Neuronal stem cell (in vitro differentiated cells): ENCODE measurements at regions not wholly inside any gene's neighbourhood (a gene's known extent, or its start where the extent isn't known, plus 50 kb on each side); places are given as distances from the start of the nearest gene placed in this dataset.

Experiments used
- DNase-seq: peaks from one replicate; pipeline ENCODE4 v3.0.0-alpha.2; 2013; ENCODE audit warnings: low spot score
- H2AFZ ChIP-seq: one replicate; pipeline ENCODE4 v1.6.1; 2013; ENCODE audit warnings: mild to moderate bottlenecking, low read length, inconsistent platforms
- H2AK5ac ChIP-seq: 2 replicates; pipeline ENCODE4 v1.6.1; 2013; ENCODE audit warnings: low read depth, mild to moderate bottlenecking, inconsistent platforms, low read length, moderate library complexity, mixed read lengths
- H2BK120ac ChIP-seq: 2 replicates; pipeline ENCODE4 v1.6.1; 2013; ENCODE audit warnings: low read depth, mild to moderate bottlenecking, inconsistent platforms, low read length, moderate library complexity, mixed read lengths
- H2BK12ac ChIP-seq: one replicate; pipeline ENCODE4 v1.6.1; 2013; ENCODE audit warnings: low read length, inconsistent platforms
- H2BK15ac ChIP-seq: 2 replicates; pipeline ENCODE4 v1.6.1; 2013; ENCODE audit warnings: mild to moderate bottlenecking, low read length, inconsistent platforms, mixed read lengths
- H2BK5ac ChIP-seq: one replicate; pipeline ENCODE4 v1.6.1; 2013; ENCODE audit warnings: inconsistent platforms, mild to moderate bottlenecking, low read length, moderate library complexity
- H3K14ac ChIP-seq: one replicate; pipeline ENCODE4 v1.6.1; 2013; ENCODE audit warnings: low read length, inconsistent platforms
- H3K18ac ChIP-seq: 2 replicates; pipeline ENCODE4 v1.6.1; 2013; ENCODE audit warnings: low read length, inconsistent platforms
- H3K23ac ChIP-seq: 2 replicates; pipeline ENCODE4 v1.6.1; 2013; ENCODE audit warnings: low read depth, mild to moderate bottlenecking, mixed read lengths, low read length, inconsistent platforms; ENCODE audit not compliant: poor library complexity
- H3K27ac ChIP-seq: replicated peaks from 3 replicates; pipeline ENCODE4 v1.5.1; 2013; ENCODE audit warnings: low read length, inconsistent platforms
- H3K27me3 ChIP-seq, 3 experiments: 2 replicates each; pipeline ENCODE4 v1.6.1; 2013; ENCODE audit warnings: low read length in 3 of 3, mild to moderate bottlenecking in 2 of 3, inconsistent platforms in 1 of 3, low read depth in 1 of 3, mixed read lengths in 1 of 3, moderate library complexity in 1 of 3; ENCODE audit not compliant: control insufficient read depth in 3 of 3, insufficient read depth in 3 of 3
- H3K36me3 ChIP-seq, 2 donors: replicated peaks in 1 of 2; 2 replicates each; pipeline ENCODE4 v1.6.1; 2013; ENCODE audit warnings: low read length in 2 of 2; ENCODE audit not compliant: control insufficient read depth in 2 of 2, insufficient read depth in 2 of 2
- H3K4ac ChIP-seq: 2 replicates; pipeline ENCODE4 v1.6.1; 2013; ENCODE audit warnings: inconsistent platforms, mild to moderate bottlenecking, low read length, moderate library complexity
- H3K4me1 ChIP-seq, 2 donors: 1 replicate in 1 of 2; 2 replicates in 1 of 2; pipeline ENCODE4 v1.6.1; 2013; ENCODE audit warnings: low read length in 2 of 2, low read depth in 1 of 2; ENCODE audit not compliant: control insufficient read depth in 2 of 2, insufficient read depth in 1 of 2
- H3K4me2 ChIP-seq: one replicate; pipeline ENCODE4 v1.6.1; 2013; ENCODE audit warnings: mild to moderate bottlenecking, low read length, inconsistent platforms; ENCODE audit not compliant: insufficient read depth, poor library complexity, severe bottlenecking
- H3K4me3 ChIP-seq, 2 donors: 2 replicates each; pipeline ENCODE4 v1.5.1; 2013; ENCODE audit warnings: low read length in 2 of 2, mild to moderate bottlenecking in 2 of 2, inconsistent platforms in 1 of 2, moderate library complexity in 1 of 2
- H3K79me1 ChIP-seq: one replicate; pipeline ENCODE4 v1.6.1; 2013; ENCODE audit warnings: low read depth, mild to moderate bottlenecking, inconsistent platforms, low read length, moderate library complexity
- H3K9ac ChIP-seq: one replicate; pipeline ENCODE4 v1.6.1; 2013; ENCODE audit warnings: mild to moderate bottlenecking, low read depth, low read length, inconsistent platforms; ENCODE audit not compliant: poor library complexity
- H3K9me3 ChIP-seq, 2 donors: replicated peaks in 1 of 2; 2 replicates each; pipeline versions ENCODE3 to v1.6.1; 2013; ENCODE audit warnings: low read length in 2 of 2, mild to moderate bottlenecking in 2 of 2, inconsistent platforms in 1 of 2, low read depth in 1 of 2, mixed read lengths in 1 of 2, moderate library complexity in 1 of 2; ENCODE audit not compliant: control insufficient read depth in 2 of 2, insufficient read depth in 1 of 2
- H4K8ac ChIP-seq: one replicate; pipeline ENCODE4 v1.6.1; 2013; ENCODE audit warnings: low read depth, mild to moderate bottlenecking, inconsistent platforms, low read length, moderate library complexity
- H4K91ac ChIP-seq: one replicate; pipeline ENCODE4 v1.6.1; 2013; ENCODE audit warnings: low read length, low read depth, mild to moderate bottlenecking, inconsistent platforms; ENCODE audit not compliant: poor library complexity
- WGBS, 2 donors: extraction: QIAGEN DNeasy Blood & Tissue Kit; methylation state at CpG; one replicate each; pipeline ENCODE4 v1.1.7; 2013; ENCODE audit warnings: missing lambda C conversion rate in 2 of 2, mixed read lengths in 1 of 2; ENCODE audit not compliant: insufficient read length in 2 of 2, insufficient replicate concordance in 1 of 2; ENCODE audit errors: extremely low coverage in 2 of 2; 5-methylcytosine and 5-hydroxymethylcytosine counted together

DNA sequence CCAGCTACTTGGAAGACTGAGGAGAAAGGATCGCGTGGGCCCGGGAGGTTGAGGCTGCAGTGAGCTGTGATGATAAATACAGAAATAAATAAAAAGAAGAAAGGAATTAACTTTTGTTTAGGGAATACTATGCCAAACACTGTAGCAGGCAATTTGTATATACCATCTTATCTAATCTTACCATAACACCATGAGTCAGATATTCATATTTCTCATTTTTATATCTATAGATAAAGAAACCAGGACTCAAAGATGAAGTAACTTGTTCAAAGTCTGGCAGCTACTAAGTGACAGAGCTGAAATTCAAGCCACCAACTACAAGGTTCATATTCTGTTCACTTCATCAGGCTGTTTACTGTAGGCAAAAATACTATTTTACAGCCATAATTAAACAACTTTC is 119.2 kb upstream of the SLC39A10 start:
- Histone ChIP-seq H3K27me3 (no peaks in the 10 kb centered on the region), H3K36me3 (no peaks in the 10 kb centered on the region), H2BK12ac (no peak overlapping the region), H4K91ac (no peak overlapping the region), H3K18ac (no peak overlapping the region), H3K4me3 (no peak overlapping the region), H3K23ac (no peak overlapping the region), H2BK15ac (no peak overlapping the region), H3K9me3 (no peaks in the 10 kb centered on the region), H3K9ac (no peak overlapping the region), H4K8ac (no peak overlapping the region), H3K27ac (no peak overlapping the region), H3K4ac (no peak overlapping the region), H3K4me1 (peaks cover 0 to 5% of the 10 kb centered on the region in 2 donors), H2BK120ac (no peak overlapping the region), H3K14ac (no peak overlapping the region), H2BK5ac (no peak overlapping the region), H3K79me1 (peaks cover 2% of the 10 kb centered on the region), H2AFZ (no peak overlapping the region), H3K4me2 (no peak overlapping the region), H2AK5ac (no peak overlapping the region)
- WGBS, 2 donors = no CpG with 5 or more reads among the region's 3 CpGs
- DNase-seq = no peak

DNA sequence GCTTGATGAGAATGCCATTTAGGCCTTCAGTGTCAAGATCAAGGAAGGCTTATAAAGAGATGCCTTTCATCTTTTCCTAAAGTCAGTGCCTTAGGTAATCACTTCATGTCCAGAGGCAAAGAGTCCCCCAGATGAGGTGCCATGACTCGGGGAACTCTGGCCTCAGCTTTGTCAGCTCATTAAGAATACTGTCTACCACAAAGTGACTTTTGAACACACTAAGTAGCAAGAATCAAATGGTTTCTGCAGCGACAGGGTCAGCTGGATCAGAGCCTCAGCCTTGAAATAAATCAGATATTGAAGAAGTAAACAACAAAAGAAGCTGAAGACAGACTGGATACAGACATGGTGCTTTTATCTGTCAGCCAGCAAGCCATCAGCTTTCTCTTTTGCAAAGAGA is 120.1 kb upstream of the SLC39A10 start:
- Histone ChIP-seq H3K9me3 (no peaks in the 10 kb centered on the region), H3K14ac (no peak overlapping the region), H2AK5ac (no peak overlapping the region), H3K4me3 (no peak overlapping the region), H3K4me1 (peaks cover 0 to 5% of the 10 kb centered on the region in 2 donors), H3K27ac (no peak overlapping the region), H4K8ac (no peak overlapping the region), H3K27me3 (no peaks in the 10 kb centered on the region), H2BK120ac (no peak overlapping the region), H2AFZ (no peak overlapping the region), H2BK15ac (no peak overlapping the region), H2BK12ac (no peak overlapping the region), H4K91ac (no peak overlapping the region), H3K4me2 (no peak overlapping the region), H3K9ac (no peak overlapping the region), H3K23ac (no peak overlapping the region), H3K18ac (no peak overlapping the region), H3K79me1 (peaks cover 2% of the 10 kb centered on the region), H3K4ac (no peak overlapping the region), H2BK5ac (no peak overlapping the region), H3K36me3 (no peaks in the 10 kb centered on the region)
- WGBS, 2 donors = no CpG with 5 or more reads among the region's 2 CpGs
- no peak for DNase-seq

DNA sequence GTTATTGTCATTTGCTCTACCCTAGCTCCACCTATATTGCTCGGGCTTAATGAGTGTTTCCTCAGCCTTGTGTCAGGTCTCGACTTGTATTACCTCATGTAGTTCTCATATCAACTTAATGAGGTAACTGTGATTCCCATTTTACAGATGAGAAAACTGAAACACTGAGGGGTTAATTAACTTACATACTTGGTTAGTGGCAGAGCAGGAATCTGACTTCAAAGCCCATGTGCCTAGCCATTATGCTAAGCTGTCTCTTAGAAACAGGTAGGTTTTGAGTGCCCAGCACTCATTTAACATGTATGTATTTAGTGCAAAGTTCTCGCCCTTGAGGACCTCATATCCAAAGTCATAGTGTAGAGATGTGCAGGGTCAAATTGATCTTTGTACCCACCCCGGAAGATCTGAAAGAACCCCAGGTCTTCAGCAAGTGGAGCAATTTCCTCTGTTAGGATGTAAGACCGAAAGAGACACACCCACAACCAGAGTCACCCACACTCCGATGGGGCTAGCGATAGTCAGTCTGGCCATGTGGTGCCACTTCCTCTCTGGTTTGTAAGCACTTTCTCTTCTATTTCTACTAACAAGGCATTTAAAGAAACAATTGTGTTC is 121.0 kb upstream of the SLC39A10 start:
- Histone ChIP-seq H4K91ac (no peak overlapping the region), H3K9me3 (no peaks in the 10 kb centered on the region), H3K36me3 (no peaks in the 10 kb centered on the region), H3K23ac (no peak overlapping the region), H4K8ac (no peak overlapping the region), H3K14ac (no peak overlapping the region), H3K4me1 (peaks cover 0 to 5% of the 10 kb centered on the region in 2 donors), H3K4me2 (no peak overlapping the region), H3K27ac (no peak overlapping the region), H2BK12ac (no peak overlapping the region), H3K4me3 (no peak overlapping the region), H3K4ac (no peak overlapping the region), H2BK5ac (no peak overlapping the region), H3K18ac (no peak overlapping the region), H2BK120ac (no peak overlapping the region), H2AFZ (no peak overlapping the region), H2BK15ac (no peak overlapping the region), H3K27me3 (no peaks in the 10 kb centered on the region), H3K79me1 (peaks cover 2% of the 10 kb centered on the region), H2AK5ac (no peak overlapping the region), H3K9ac (no peak overlapping the region)
- no peak for DNase-seq
- no CpG with 5 or more reads among the region's 7 CpGs for WGBS, 2 donors

DNA sequence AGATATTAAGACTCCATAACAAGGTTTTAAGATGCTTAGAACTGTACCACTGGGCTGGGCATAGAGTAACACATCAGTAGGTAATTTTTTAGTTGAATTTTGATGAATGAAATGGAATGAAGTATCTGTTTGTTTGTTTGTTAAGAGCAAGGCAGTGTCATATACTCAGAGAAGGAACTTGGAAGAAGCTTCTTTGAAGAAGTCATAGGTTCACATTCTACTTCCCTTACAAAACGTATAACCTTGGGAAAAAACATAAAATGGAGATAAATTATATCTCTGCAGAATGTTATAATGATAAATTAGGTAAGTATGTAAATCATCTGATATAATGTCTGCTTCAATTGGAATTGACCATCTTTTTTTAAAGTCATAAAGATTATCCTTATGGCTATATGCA is 122.1 kb upstream of the SLC39A10 start:
- no peak overlapping the region for H3K9ac ChIP-seq
- no peak overlapping the region for H4K91ac ChIP-seq
- H2BK5ac ChIP-seq = no peak overlapping the region
- H3K4me3 ChIP-seq = no peak overlapping the region
- no peaks in the 10 kb centered on the region for H3K36me3 ChIP-seq
- no peak overlapping the region for H3K4ac ChIP-seq
- no peak overlapping the region for H3K18ac ChIP-seq
- no peak overlapping the region for H3K27ac ChIP-seq
- H3K14ac ChIP-seq = no peak overlapping the region
- no peak overlapping the region for H2AFZ ChIP-seq
- no peaks in the 10 kb centered on the region for H3K9me3 ChIP-seq
- no peak overlapping the region for H3K4me2 ChIP-seq
- H2AK5ac ChIP-seq = no peak overlapping the region
- no peak overlapping the region for H4K8ac ChIP-seq
- DNase-seq = no peak
- peaks cover 0 to 5% of the 10 kb centered on the region in 2 donors for H3K4me1 ChIP-seq
- H2BK12ac ChIP-seq = no peak overlapping the region
- no peak overlapping the region for H2BK15ac ChIP-seq
- H3K23ac ChIP-seq = no peak overlapping the region
- no peaks in the 10 kb centered on the region for H3K27me3 ChIP-seq
- no peak overlapping the region for H2BK120ac ChIP-seq
- WGBS, 2 donors = no CpG with 5 or more reads among the region's 1 CpG
- H3K79me1 ChIP-seq = peaks cover 2% of the 10 kb centered on the region
